PFSK-1 (cell line): ENCODE measurements at regions not wholly inside any gene's neighbourhood (a gene's known extent, or its start where the extent isn't known, plus 50 kb on each side); places are given as distances from the start of the nearest gene placed in this dataset.

Experiments
- FOXP2 ChIP-seq: optimal IDR thresholded peaks from 2 replicates; pipeline ENCODE3; 2011; ENCODE audit warnings: borderline replicate concordance, control low read depth, inconsistent platforms; ENCODE audit not compliant: insufficient read depth; ENCODE audit errors: extremely low read length, extremely low read depth
- POLR2AphosphoS5 ChIP-seq: IDR thresholded peaks from 2 replicates; pipeline ENCODE4 v1.6.1; 2012; ENCODE audit warnings: low read depth, mild to moderate bottlenecking, control low read depth, low read length, moderate library complexity
- SIN3A ChIP-seq: IDR thresholded peaks from 2 replicates; pipeline ENCODE4 v1.6.1; 2012; ENCODE audit warnings: mild to moderate bottlenecking, low read length, moderate library complexity, borderline replicate concordance; ENCODE audit not compliant: insufficient read depth
- TAF1 ChIP-seq: IDR thresholded peaks from 2 replicates; pipeline ENCODE4 v1.6.1; 2012; ENCODE audit warnings: low read length, control low read depth, borderline replicate concordance; ENCODE audit not compliant: insufficient read depth
- TF ChIP-seq, protein P1 (sequence below), 2 experiments: IDR thresholded peaks; 2 replicates each; pipeline versions ENCODE4 v1.6.1 to v1.8.0; 2011 to 2012; ENCODE audit warnings: low read depth in 2 of 2, low read length in 2 of 2, control low read depth in 1 of 2, inconsistent platforms in 1 of 2, mild to moderate bottlenecking in 1 of 2, moderate library complexity in 1 of 2; ENCODE audit not compliant: insufficient read depth in 1 of 2

DNA sequence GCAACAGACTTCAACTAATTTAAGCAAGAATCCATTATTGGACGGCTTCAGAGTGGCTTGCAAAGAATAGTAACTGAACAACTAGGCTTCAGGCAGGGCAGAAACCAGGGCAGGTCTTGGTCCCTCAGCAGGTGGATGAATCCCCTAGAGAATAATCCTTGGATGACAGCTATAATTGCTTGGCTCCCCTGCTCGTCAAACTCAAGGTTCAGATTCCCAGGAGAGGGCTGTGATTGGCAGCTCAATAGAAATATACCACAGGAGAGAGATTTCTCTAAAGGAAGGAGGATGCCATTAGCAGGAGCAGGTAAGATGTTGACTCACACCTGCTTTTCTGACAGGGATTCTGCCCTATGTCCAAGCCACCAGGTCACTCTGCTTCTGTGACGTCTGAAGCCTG lies 89.6 kb upstream of the PCDH8 start:
- TF ChIP-seq SIN3A (no peak), FOXP2 (no peak), POLR2AphosphoS5 (no peak), TAF1 (no peak)
- TF ChIP-seq, protein P1, sequence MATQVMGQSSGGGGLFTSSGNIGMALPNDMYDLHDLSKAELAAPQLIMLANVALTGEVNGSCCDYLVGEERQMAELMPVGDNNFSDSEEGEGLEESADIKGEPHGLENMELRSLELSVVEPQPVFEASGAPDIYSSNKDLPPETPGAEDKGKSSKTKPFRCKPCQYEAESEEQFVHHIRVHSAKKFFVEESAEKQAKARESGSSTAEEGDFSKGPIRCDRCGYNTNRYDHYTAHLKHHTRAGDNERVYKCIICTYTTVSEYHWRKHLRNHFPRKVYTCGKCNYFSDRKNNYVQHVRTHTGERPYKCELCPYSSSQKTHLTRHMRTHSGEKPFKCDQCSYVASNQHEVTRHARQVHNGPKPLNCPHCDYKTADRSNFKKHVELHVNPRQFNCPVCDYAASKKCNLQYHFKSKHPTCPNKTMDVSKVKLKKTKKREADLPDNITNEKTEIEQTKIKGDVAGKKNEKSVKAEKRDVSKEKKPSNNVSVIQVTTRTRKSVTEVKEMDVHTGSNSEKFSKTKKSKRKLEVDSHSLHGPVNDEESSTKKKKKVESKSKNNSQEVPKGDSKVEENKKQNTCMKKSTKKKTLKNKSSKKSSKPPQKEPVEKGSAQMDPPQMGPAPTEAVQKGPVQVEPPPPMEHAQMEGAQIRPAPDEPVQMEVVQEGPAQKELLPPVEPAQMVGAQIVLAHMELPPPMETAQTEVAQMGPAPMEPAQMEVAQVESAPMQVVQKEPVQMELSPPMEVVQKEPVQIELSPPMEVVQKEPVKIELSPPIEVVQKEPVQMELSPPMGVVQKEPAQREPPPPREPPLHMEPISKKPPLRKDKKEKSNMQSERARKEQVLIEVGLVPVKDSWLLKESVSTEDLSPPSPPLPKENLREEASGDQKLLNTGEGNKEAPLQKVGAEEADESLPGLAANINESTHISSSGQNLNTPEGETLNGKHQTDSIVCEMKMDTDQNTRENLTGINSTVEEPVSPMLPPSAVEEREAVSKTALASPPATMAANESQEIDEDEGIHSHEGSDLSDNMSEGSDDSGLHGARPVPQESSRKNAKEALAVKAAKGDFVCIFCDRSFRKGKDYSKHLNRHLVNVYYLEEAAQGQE (IDR thresholded peaks at IDR 0.05; ENCODE audit: insufficient read depth in 1 of 2, low read depth in 2 of 2, low read length in 2 of 2), result no peak

DNA sequence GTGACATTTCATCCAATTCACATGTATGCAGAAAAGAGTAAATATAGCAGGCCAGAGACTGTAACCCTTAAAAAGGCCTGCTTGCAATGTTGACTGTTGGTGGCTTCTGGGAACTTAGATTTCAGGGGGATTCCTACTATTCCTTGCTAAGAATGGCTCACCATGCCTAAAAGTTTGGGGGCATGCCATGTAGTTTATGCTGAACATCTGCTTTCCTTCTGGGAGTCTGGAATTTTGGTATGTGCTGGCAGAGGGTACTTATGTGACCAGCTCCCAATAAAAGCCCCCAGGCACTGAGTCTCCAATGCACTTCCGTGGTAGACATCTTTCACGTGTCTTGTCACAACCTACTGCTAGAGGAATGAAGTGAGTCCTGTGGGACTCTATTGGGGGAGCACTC lies 88.4 kb upstream of the PCDH8 start:
- TF ChIP-seq, protein P1 (IDR thresholded peaks at IDR 0.05; ENCODE audit: insufficient read depth in 1 of 2, low read depth in 2 of 2, low read length in 2 of 2), result no peak
- TF ChIP-seq TAF1, result no peak
- no peak for TF ChIP-seq SIN3A
- TF ChIP-seq POLR2AphosphoS5, result no peak
- no peak for TF ChIP-seq FOXP2

DNA sequence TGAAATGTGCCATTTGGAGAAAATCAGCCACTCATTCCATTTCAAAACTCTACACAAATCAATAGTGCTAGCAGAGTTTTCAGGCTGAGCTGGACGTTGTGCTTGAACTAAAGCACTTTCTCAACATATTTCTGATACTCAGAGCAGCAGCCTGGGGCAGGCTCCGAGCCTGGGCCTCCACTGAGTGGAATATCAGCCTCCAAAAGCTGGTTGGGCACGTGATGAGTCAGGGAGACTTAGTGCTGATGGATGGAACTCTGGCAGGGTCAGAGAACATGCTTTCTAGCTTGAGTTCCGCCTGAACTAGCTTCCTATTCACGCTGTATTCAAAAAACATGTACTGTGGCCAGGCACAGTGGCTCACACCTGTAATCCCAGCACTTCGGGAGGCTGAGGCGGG lies 85.8 kb upstream of the PCDH8 start:
- TF ChIP-seq FOXP2, result no peak
- no peak for TF ChIP-seq SIN3A
- TF ChIP-seq POLR2AphosphoS5, result no peak
- TF ChIP-seq, protein P1 (IDR thresholded peaks at IDR 0.05; ENCODE audit: insufficient read depth in 1 of 2, low read depth in 2 of 2, low read length in 2 of 2), result no peak
- no peak for TF ChIP-seq TAF1

DNA sequence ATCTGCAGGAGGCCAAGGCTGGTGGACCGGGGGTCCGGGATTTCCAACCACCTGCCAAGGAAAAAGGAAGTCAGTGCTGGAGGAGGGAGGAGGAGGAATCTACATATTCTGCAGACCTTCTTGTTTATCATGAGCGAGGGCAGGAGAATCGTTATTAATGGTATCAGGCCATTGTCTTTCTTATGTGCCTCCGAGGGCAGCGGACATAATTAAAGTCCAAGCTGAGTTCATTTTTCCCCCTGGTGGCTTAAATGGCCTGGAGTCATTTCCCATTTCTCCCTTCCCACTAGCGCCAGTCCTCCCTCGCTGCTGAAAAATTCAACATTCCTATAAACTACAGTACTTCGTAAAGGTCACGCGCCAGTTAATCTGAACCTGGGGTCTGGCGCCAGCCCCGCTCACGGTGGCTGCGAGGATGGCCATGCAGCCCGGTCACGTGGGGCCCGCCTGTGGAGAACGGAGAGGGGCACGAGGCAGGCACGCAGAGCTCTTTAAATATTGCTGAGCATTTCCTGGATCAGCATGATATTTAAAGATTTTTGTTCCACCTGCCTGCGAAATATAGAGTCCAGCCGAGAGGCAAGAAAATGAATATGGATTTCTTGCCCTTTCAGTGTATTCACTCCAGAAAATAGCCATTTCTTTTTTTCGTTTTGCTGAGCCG lies 85.2 kb upstream of the PCDH8 start:
- TF ChIP-seq TAF1 (no peak), FOXP2 (no peak), POLR2AphosphoS5 (no peak), SIN3A (no peak)
- TF ChIP-seq, protein P1 (IDR thresholded peaks at IDR 0.05; ENCODE audit: insufficient read depth in 1 of 2, low read depth in 2 of 2, low read length in 2 of 2), result no peak

DNA sequence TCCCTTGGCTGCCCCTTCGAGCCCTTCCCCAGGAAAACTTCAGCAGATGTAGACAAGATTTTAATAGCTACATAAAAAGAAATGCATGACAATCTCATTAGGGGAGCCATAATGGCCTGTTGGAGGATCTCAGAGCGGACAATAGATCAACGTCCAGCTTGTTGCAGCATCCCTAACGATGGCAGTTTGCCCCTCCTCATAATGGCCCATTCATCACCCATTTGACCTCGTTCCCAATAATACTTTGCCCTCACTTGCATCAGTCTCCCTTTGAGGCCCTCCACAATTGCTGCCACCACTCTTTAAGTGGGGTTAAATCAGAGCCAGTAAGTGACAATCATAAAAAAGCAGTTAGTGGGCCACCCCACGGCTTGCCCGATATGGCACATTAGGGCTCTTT lies 84.7 kb upstream of the PCDH8 start:
- TF ChIP-seq, protein P1 (IDR thresholded peaks at IDR 0.05; ENCODE audit: insufficient read depth in 1 of 2, low read depth in 2 of 2, low read length in 2 of 2), result no peak
- TF ChIP-seq TAF1 (no peak), FOXP2 (no peak)
